T-helper 22 cell (primary cell): ENCODE measurements at regions not wholly inside any gene's neighbourhood (a gene's known extent, or its start where the extent isn't known, plus 50 kb on each side); places are given as distances from the start of the nearest gene placed in this dataset.
A peak's percentile ranks its signal among the peaks of the same experiment; 100 is the strongest.

Source experiments
- DNase-seq: peaks from one replicate; pipeline ENCODE4 v3.0.0-alpha.2; 2020; ENCODE audit warnings: low read depth

DNA sequence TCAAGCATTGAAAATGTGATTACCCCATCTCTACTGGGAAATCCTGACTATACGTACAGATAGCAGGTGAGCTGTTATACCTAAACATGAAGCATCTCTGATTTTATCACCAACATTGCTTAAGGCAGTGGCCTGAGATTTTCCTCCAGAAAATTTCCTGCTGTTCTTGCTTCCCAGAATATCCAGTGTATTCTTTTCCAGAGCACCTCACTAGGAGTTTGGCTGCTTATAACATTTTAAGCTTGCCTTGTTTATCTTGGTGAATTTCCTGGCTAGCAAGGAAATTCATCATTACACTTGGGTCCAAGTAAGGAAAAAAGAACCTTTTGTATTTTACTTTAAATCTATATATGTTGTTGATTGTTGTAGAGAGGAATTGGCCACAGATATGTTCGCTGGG lies 73.0 kb upstream of the CLCN4 start:
- no peak for DNase-seq

DNA sequence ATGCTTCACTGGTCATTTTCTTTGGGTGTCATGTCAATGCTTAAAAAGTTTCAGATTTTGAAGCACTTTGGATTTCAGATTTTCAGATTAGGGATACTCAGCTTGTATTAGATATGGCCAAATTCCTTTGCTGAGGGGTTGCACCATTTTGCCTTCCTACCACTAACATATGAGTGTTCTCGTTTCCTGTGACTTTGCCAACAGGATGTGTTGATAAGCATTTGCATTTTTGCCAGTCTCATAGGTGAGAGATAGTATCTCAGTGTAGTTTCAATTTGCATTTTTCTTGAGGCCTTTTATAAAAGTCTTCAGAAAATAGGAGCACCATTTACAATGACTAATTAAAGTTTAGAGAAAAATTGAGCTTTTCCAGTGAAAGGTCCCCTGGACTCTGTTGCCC lies 71.6 kb upstream of the CLCN4 start:
- no peak for DNase-seq

DNA sequence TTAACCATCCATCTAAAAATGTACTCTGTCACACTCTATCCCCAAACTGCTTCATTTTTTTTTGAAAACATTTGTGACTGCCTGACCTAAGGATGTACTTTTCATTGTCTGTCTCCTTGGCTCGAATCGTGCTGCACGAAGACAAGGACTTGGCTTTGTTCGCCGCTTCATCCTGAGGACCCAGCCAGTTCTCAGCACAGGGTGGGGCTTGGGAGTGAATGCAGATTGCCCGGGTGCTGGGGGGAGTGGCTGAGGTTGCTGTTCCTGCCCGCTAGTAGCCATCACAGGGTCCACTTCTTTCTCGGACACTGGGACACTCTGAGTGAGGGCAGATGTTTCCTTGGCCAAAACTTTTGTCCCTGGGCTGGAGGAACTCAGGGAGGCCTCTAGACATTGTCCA lies 70.1 kb upstream of the CLCN4 start:
- no peak for DNase-seq

DNA sequence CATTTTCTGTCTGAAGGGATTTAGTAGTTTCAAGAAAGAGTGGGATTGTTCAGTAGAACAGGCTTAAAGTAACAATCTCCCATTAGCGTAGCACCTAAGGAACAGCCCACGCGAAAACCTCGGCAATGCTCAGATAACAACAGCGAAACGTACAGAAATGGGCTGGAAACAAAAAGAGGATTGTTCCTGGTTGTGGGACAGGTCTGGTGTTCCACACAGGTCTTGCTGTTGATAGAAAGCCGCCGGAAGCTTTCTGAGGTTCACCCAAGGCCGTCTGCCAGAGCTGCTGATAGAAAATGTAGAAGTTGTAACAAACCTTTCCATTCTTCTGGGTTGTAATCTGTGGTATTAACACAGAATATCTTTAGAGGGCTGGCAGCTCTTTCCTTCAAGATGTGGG lies 69.4 kb upstream of the CLCN4 start:
- DNase-seq, result no peak

DNA sequence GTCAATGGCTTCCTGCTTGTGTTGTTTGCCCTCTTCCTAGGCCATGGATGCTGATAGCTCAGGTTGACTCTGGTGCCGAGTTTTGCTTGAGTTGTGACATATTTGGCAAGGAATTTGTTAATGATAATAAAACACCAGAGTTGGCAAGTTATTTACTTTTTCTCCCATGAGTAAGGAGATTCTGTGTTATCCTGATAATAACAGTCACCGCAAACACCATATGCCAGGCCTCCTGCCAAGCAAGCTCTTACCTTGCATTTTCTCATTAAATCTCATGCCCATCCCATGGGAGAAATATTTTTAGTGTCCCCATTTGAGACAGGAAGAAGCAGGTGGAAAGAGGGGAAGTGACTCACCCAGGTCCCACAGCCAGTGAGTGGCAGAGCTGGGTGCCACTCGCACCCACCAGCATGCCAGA lies 67.4 kb upstream of the CLCN4 start:
- no peak for DNase-seq

DNA sequence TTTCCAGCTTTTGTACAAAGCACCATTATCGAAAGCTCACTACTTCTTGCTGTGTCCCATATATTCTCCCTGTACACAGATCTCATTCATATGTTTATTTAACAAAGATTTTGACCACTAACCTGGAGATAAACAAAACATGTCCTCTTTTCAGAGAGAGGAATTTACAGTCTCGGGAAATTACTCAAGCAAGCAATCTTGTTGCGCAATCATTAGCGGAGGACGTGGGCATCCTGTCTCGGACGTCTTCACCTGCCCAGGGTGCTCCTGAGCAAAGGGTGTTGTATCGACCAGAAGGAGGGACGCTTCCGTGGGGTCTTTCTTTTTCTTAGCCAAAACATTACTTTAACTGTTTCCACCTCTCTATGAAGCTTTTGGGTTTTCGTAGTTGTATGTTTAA lies 66.5 kb upstream of the CLCN4 start:
- no peak for DNase-seq

DNA sequence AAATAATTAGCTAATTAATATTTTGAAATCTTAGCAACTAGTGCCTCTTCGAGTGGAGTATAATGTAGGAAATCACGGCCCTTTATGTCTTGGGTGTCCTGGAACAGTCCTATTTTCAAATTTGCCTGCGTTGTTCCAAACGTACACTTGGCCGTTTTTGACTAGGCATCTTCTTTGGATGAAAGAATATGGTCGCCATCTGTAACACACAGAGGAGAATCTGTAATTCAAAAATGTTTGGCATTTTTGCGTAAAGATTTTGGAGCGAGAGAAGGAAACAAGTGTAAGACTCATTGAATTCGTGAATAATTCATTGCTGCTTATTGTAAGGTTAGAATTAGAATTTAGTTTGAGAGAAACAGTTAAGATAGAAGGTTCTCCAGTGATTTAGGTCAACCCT lies 61.5 kb upstream of the CLCN4 start:
- no peak for DNase-seq

DNA sequence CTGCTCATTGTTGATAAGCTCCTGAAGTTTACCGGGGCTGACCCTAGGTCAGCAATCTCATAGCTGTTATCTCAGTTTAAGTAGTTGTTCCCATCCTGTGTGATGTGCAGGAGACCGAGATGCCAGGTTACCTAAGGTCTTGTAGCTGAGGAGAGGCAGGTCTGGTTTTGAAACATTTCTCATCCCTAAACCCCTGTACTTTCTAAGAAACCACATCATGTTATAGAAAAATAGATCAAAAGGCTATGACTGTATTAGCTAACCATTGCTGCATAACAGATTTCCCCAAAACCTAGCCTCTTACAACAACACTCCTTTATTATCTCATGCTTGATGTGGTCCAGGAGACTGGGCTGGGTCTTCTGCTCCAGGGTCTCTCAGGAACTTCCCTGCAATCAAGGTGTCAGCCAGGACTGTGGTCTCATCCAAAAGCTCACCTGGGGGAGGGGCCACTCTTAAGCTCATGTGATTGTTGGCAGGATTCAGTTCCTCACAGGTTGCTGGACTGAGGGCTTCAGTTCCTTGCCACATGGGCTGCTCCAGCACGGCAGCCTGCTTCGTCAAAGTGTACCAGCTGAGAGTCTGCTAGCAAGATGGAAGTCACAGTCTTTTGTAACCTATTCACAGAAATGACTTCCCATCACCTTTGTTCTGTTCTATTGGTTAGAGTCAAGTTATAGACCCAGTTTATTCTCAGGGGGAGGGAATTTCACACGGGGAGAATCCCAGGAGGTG lies 60.9 kb upstream of the CLCN4 start:
- DNase-seq, result no peak

DNA sequence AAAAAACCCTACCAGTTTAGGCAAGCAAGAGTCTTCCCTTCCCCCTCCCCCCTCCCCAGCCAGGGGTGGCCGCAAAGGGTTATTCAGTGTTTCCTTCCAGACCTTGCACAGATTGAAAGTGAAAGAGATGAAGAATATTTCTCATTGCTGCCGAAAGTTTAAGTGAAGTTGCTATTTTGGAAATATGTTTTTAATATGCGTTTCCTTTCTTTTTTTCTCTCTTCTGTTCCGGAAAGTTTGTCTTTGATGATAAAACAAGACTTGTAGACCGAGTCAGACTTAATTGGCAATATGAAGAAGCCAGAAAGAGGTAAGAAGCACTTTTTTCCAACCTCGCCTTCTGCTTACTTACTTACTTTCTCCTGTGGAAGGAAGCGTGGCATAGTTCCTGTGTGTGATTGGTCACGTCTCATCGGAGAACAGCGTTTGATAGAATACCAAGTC lies 58.5 kb upstream of the CLCN4 start:
- peak; percentile 29 for DNase-seq

DNA sequence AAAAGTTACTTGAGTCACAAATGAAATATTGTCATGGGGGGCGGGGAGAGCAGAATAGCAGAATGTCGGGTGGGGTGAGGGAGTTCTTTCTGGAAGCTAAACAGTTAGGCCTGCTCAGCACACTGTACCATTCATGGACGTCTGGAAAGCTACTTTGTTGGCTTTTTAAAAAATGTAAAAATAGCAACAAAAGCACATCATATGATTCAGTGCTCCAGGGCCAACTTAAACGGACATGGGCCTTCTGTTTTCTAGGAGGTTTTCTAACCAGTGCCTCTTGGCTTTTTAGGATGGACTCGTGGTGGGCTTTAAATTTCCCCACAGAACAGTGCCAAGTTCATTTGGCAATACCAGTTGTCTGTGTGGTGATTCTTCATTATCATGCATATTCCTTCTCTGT lies 57.4 kb upstream of the CLCN4 start:
- DNase-seq, result no peak

DNA sequence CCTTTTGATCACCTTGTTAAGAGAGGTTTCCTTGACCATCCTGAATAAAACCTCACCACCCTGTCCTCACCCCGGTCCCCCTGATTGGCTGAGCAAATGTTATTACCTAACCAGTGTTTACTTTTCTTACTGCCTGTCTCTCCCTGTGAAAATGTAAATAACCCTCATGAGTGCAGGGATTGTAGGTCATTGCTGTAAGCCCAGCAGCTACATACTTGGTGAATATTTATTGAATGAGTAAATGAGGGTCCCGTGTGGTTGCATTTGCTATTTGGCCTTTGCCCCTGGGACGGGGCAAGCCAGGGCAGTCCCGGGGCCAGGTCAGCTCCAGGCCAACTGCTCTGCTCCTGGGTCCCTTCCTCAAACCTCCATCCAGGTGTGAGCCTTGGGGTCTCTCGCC lies 55.5 kb upstream of the CLCN4 start:
- DNase-seq, result no peak

DNA sequence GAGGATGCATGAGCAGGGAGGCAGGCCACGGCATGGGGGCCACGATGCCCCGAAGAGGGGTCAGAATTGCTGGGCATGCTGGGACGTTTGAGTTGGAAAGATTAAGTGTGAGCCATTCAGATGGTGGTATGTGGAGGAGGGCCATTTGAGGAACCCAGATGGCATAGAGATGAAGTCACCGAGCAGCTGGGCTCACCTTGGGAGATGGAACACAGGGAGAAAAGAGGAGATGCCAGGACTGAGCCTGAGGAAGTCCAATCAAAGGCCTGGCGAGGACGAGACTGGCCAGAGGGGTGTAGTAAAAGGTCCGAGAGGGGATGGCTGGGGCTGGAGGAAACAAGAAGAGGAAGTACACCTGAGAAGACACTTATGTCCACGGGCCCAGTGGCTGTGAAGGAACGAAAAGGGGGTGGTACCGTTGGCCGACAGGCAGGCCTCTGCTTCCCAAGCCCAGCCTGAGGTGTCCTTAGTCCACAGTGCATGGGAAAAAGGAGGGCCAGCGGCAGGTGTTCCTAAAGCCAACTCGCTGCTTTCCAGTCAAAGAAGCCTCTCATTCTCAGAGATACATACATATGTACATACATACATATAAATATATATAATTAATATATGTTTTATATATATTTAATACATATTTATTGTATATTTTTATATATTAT lies 54.6 kb upstream of the CLCN4 start:
- no peak for DNase-seq

DNA sequence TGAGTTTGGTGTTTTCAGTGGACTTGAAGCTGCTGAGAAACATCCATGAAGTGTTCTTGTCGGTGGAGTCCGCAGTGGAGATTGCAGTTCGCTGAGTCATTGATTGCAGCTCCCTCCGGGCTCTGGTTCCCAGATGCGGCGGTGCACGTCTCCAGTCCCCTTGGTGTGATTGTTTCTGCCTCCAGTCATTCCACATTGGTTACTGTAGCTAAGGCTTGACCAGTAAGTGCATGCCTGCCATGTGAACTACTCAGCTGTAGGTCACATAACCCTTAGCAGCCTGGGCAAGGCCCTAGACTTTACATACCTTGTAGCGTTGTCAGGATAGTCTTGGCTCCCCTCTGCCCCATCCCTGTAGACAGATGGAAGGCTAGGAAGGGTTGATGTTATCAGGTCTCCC lies 53.8 kb upstream of the CLCN4 start:
- no peak for DNase-seq

DNA sequence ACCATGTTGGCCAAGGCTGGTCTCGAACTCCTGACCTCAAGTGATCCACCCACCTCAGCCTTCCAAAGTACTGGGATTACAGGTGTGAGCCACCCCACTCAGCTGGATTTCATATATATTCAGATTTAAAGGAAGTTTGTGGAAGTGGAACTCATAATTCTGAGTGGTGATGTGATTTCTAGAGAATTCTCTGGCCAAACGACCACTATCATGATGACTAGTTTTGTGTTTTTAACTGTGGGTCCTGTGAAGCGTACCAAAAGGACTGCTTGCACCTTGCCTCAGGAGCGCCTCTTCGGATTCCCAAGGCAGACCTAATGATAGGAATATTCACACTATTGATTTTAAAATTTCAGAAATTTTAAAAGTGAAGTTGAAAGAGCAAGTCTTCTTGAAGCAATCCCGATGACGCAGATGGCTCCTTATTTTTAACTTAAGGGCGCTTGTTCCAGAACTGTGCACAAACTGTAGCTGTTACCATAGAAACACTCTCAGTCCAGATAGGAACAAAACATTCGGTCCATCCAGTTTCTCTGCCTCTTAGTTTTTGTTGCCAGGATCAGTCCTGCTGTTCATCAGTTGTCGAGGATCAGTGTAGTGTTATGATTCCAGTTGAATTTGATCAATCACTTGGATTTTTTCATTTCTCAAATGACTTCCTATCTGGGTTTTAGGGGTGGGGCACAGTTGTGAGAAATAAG lies 51.7 kb upstream of the CLCN4 start:
- no peak for DNase-seq

DNA sequence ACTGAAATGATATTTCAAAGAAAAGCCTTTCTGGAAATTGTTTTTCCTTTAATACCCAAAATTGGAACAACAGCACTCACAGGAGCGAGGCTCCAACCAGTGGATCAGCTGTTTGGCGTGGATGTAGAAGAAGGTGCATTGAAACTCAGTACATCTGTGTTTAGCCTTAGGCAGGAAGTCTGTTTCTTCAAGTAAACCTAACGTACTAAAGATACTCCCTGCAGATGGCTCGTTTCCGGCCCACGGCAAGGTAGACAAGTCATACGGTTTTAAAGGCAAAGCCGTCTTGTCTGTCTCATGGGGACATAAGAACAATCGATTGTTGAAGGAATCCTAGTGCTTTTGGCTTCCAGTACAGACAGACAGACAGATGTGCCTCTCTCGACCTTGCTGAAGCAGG lies 50.0 kb upstream of the CLCN4 start:
- peak; percentile 26 for DNase-seq
